Urinary bladder (tissue), 3 donors: ENCODE measurements at regions not wholly inside any gene's neighbourhood (a gene's known extent, or its start where the extent isn't known, plus 50 kb on each side); places are given as distances from the start of the nearest gene placed in this dataset.
"Not testable (repeated sequence)": the region's sequence is repeated elsewhere in the genome, so short reads cannot be mapped to it uniquely, and the experiment has no call there.

Source experiments
- DNase-seq: peaks from one replicate; pipeline ENCODE4 v3.0.0-alpha.2; 2015; ENCODE audit errors: extremely low spot score
- H3K27ac ChIP-seq: one replicate; pipeline ENCODE4 v1.5.1; 2013; ENCODE audit warnings: low read depth, mild to moderate bottlenecking, moderate library complexity
- H3K36me3 ChIP-seq: one replicate; pipeline ENCODE4 v1.6.1; 2013; ENCODE audit warnings: mild to moderate bottlenecking, moderate library complexity; ENCODE audit not compliant: insufficient read depth
- H3K4me1 ChIP-seq: one replicate; pipeline ENCODE4 v1.6.1; 2013; ENCODE audit warnings: mild to moderate bottlenecking, moderate library complexity; ENCODE audit not compliant: insufficient read depth
- H3K4me3 ChIP-seq: one replicate; pipeline ENCODE4 v1.5.1; 2013; ENCODE audit warnings: low read depth, low read length
- WGBS: extraction: QIAGEN DNeasy Blood & Tissue Kit; methylation state at CpG from one replicate; pipeline ENCODE4 v1.1.7; 2013; 5-methylcytosine and 5-hydroxymethylcytosine counted together
- donor health status: healthy with polysubstance abuse.
- donor health status: healthy.

DNA sequence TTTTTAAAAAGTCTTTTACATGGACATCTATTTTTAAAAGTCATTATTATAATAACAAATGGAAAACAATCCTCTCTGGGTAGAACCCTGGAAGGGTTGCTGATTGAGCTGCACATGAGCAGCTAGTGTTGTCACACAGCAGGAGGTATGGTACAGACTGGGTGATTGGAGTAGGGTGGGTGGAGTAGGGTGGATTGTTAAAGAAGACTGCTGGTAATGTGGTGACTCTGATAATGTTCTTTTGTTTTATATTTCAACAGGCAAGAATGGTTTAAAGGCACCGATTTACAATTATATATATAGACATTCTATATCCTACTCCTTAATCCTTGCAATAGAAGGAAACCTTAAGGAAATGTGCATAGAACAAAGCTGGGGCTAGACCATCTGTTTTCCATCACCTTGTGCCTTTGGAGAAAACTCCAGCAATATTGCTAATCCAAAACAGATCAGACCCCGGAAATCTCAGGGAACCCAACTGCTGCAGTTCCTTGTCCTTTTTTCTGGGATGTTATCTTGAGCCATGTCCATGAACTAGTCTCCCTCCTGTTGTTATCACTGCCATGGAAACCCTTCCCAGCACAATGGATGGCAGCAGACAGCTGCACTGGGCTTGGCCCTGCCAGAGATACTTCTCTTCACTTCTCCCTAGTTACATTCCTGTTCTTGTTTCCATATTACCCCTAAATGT, 129.7 kb downstream of the YIPF5 start:
- Histone ChIP-seq H3K27ac (no peak overlapping the region), H3K4me3 (no peak overlapping the region), H3K36me3 (no peaks in the 10 kb centered on the region), H3K4me1 (no peaks in the 10 kb centered on the region)
- DNase-seq: no peak
- 53% methylated on average over 2 of the region's 2 CpGs for WGBS

DNA sequence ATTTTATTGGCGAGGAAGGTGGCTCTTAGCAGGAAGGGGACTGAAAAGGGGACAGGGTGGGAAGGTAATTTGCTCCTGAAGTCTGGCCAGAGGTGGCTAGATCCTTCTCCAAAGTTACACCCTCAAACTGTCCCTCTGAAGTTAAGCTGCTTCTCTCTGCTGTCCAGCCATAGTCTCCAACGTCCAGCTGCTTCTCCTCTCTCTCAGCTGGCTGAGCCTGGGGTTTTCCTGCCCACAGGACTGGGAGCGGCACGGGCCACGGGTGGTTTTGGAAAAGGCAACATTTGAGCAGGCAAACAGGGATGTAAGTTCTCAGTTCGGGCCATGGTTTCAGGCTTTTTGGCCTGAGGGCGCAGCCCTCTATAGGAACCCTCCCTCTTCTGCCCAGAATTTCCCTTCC, 128.3 kb downstream of the YIPF5 start:
- Histone ChIP-seq H3K27ac (no peak overlapping the region), H3K4me3 (no peak overlapping the region), H3K4me1 (no peaks in the 10 kb centered on the region), H3K36me3 (no peaks in the 10 kb centered on the region)
- DNase-seq: no peak
- 74% methylated on average over 7 of the region's 7 CpGs for WGBS

DNA sequence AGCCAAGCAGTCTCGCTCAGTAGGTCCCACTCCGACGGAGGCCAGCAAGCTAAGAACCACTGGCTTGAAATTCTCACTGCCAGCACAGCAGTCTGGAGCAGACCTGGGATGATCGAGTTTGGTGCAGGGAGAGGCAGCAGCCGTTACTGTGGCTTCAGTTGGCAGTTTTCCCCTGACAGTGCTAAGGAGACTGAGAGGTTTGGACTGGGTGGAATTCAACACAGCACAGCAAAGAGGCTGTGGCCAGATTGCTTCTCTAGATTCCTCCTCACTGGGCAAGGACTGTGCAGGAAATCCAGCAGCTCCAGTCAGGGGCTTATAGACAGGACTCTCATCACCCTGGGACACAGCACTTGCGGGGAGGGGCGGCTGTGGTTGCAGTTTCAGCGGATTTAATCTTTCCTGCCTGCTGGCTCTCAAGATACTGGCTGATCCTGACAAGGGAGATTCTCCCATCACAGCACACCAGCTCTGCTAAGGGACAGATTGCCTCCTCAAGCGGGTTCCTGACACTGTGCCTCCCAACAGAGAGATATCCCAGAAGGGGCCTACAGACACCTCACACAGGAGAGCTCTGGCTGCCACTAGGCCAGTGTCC, 122.1 kb downstream of the YIPF5 start:
- no peak overlapping the region for H3K4me3 ChIP-seq
- no peaks in the 10 kb centered on the region for H3K4me1 ChIP-seq
- 33% methylated on average over 9 of the region's 9 CpGs for WGBS
- no peak overlapping the region for H3K27ac ChIP-seq
- DNase-seq: no peak
- H3K36me3 ChIP-seq: no peaks in the 10 kb centered on the region

DNA sequence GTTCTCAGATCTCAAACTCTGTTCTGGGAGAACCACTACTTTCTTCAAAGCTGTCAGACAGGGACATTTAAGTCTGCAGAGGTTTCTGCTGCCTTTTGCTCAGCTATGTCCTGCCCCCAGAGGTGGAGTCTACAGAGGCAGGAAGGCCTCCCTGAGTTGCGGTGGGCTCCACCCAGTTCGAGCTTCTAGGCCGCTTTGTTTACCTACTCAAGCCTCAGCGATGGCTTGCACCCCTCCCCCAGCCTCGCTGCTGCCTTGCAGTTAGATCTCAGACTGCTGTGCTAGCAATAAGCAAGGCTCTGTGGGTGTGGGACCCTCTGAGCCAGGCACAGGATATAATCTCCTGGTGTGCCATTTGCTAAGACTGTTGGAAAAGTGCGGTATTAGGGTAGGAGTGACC, 115.1 kb downstream of the YIPF5 start:
- H3K27ac ChIP-seq, H3K36me3 ChIP-seq, H3K4me3 ChIP-seq, H3K4me1 ChIP-seq, DNase-seq: not testable (repeated sequence)
- WGBS: 93% methylated on average over 6 of the region's 6 CpGs

DNA sequence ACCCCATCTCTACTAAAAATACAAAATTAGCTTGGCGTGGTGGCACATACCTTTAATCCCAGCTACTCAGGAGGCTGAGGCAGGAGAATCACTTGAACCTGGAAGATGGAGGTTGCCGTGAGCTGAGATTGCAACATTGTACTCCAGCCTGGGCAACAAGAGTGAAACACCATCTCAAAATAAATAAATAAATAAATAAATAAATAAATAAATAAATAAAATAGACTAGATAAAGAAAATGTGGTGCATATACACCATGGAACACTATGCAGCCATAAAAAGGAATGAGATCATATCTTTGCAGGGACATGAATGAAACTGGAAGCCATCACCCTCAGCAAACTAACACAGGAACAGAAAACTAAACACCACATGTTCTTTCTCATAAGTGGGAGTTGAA, 110.4 kb downstream of the YIPF5 start:
- 96% methylated on average over 2 of the region's 2 CpGs for WGBS
- H3K4me1 ChIP-seq, DNase-seq, H3K4me3 ChIP-seq, H3K27ac ChIP-seq, H3K36me3 ChIP-seq: not testable (repeated sequence)

DNA sequence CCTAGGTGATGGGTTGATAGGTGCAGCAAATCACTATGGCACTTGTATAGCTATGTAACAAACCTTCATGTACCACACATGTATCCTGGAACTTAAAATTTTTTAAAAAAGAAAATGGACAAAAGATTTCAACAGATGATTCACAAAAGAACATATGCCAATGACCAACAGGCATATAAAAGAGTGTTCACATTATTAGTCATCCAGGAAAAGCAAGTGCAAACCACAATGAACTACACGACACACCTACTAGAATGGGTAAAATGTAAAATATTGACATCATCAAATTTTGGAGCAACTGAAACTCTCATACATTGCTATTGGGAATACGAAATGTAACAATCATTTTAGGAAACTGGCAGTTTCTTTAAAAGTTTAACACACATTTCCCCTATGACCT, 109.9 kb downstream of the YIPF5 start:
- 96% methylated on average over 2 of the region's 2 CpGs for WGBS
- Histone ChIP-seq H3K4me1 (no peaks in the 10 kb centered on the region), H3K4me3 (no peak overlapping the region), H3K27ac (no peak overlapping the region), H3K36me3 (no peaks in the 10 kb centered on the region)
- no peak for DNase-seq

DNA sequence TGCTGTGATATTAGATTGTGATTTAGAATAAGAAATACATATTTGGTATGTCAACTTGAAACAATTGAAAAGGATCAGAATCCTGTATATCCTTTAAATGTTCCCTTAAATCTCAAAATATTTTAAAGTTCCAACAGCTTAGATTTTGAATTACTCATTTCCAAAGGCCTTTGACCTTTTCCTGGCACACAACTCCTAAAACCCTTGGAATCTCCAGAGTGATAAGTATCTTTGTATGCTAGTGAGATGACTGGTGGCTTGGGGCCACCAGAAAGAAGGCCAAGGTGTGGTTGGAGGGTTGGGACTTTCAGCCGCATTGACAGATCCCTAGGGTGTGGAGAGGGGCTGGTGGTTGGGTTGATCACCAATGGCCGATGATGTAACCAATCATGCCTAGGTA, 104.7 kb downstream of the YIPF5 start:
- no peaks in the 10 kb centered on the region for H3K36me3 ChIP-seq
- no peak overlapping the region for H3K4me3 ChIP-seq
- 92% methylated on average over 2 of the region's 2 CpGs for WGBS
- no peak overlapping the region for H3K27ac ChIP-seq
- no peaks in the 10 kb centered on the region for H3K4me1 ChIP-seq
- no peak for DNase-seq

DNA sequence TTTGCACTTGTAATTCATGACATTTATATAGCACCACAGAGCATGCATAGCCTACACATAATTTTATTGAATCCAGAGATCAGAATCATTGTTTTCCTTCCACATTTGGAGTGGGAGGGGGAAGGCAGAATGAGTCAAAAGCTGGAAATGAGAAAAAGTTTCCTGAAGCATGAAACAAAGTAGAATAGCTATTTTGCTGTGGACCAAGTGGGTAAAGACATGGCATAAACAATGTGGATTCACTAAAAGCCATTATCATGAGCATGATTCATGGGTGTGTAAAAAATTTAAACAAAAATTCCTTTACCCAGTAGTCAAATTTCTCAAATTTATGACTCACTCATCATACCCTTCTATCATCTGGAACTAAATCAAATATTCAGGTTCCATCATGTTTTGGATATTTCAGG, 97.9 kb downstream of the YIPF5 start:
- Histone ChIP-seq H3K27ac (no peak overlapping the region), H3K4me3 (no peak overlapping the region), H3K36me3 (no peaks in the 10 kb centered on the region), H3K4me1 (no peaks in the 10 kb centered on the region)
- DNase-seq: no peak

DNA sequence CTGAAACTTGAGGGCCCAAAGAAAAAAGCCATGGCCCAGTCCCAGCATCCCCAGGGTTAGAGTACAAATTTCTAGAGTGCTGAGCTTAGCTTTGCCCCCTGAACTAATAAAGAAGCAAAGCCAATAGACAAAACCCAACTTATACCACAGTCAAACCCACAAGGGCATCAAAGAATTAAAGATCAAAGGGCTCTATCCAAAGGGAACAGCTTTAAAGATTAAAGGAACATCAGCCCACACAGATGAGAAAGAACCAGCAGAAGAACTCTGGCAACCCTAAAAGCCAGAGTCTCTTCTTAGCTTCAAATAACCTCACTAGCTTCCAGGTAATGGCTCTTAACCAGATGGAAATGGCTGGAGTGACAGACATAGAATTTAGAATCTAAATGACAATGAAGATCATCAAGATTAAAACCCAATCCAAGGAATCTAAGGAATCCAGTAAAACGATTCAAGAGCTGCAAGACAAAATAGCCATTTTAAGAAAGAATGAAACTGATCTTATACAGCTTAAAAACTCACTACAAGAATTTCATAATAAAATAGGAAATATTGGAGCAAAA, 93.9 kb downstream of the YIPF5 start:
- no peaks in the 10 kb centered on the region for H3K4me1 ChIP-seq
- no peak overlapping the region for H3K4me3 ChIP-seq
- DNase-seq: no peak
- H3K27ac ChIP-seq: no peak overlapping the region
- 48% methylated on average over 1 of the region's 1 CpG for WGBS
- no peaks in the 10 kb centered on the region for H3K36me3 ChIP-seq

DNA sequence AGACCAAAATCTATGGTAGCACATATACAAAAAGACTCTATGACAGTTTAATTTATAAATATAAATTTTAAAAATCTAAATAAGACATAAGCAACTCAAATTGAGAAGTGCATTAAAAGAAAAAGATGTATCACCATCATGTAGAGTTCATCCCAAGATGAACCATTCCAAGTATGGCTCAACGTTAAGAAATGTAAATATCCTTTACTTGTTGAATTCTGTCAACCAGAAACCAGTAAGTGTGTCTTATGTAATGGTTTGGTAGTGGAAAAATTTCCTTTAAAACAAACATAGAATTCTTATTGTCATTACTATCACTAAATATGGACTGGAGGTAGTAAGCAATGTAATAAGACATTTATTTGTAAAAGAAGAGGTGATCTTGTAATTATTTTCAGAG, 87.3 kb downstream of the YIPF5 start:
- no peak for DNase-seq
- Histone ChIP-seq H3K4me1 (no peaks in the 10 kb centered on the region), H3K4me3 (no peak overlapping the region), H3K36me3 (no peaks in the 10 kb centered on the region), H3K27ac (no peak overlapping the region)
- 93% methylated on average over 1 of the region's 1 CpG for WGBS

DNA sequence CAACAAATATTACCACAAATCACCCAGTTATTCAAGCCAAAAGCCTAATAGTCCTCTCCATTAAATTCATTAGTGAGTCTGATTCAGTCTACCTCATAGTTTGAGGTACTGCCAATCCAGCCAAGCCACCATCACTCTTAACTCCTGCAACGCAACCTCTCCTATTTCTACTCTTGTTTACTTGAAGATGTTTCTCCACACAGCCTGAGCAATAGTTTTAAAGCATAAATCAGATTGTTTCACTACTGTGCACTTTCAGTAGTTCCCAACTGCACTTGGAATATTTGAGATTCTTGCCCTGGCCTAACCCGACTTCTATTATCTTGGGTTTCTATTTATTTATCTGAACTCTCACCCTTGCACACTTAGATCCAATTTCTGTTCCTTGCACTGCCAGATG, 85.5 kb downstream of the YIPF5 start:
- no peaks in the 10 kb centered on the region for H3K4me1 ChIP-seq
- DNase-seq: no peak
- WGBS: 62% methylated on average over 2 of the region's 2 CpGs
- no peak overlapping the region for H3K4me3 ChIP-seq
- no peaks in the 10 kb centered on the region for H3K36me3 ChIP-seq
- no peak overlapping the region for H3K27ac ChIP-seq

DNA sequence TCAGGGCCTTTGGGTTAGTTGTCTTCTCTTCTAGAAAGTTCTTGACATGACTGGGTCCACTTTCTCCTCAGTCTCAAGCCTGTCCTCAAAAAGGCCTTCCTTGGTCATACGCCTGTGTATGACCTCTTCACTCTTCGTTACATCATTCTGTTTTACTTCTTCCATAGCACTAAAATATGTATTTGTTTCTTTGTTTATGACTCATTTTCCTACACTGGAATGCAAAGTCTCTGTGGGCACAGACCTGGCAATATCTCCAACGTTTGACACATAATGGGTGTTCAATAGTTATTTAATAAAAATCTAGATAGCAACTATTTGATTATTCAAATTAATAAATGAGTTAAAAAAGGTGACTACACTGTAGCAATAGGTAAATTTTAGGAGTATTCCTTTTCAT, 85.1 kb downstream of the YIPF5 start:
- Histone ChIP-seq H3K27ac (no peak overlapping the region), H3K4me1 (no peaks in the 10 kb centered on the region), H3K4me3 (no peak overlapping the region), H3K36me3 (no peaks in the 10 kb centered on the region)
- 87% methylated on average over 3 of the region's 3 CpGs for WGBS
- no peak for DNase-seq

DNA sequence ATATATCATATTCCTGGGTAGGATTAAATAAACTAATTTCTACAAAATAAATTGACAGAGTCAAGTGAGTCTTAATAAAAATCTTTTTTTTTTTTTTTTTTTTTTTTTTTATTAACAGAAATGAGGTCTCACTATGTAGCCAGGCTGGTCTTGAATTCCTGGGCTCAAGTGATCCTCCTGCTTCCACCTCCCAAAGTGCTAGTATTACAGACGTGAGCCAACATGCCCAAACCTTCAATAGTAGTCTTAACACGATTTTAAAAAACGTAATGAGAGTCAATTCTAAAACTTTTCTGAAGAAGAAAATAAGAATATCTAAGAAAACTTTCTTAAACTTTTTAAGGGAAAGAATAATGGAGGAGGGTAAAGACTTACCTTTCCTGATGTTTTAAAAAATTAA, 84.2 kb downstream of the YIPF5 start:
- WGBS: 87% methylated on average over 3 of the region's 3 CpGs
- Histone ChIP-seq H3K36me3 (no peaks in the 10 kb centered on the region), H3K27ac (no peak overlapping the region), H3K4me1 (no peaks in the 10 kb centered on the region), H3K4me3 (no peak overlapping the region)
- no peak for DNase-seq

DNA sequence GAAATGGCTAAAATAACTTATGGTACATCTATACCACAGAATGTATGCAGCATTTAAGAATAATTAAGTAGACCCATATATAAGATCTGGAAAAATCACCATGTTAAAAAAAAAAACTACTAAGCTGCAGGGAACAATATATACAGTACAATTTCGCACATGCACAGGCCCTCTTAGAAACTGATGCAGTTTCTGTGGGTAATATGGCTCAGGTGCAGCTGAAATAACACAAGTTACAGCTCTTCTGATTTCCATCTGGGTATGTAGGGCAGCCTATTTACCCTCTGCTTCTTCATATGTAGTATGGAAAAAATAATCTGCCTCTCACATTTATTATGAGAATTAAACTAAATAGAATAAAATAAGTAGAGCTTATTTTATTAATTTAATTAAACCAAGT, 82.9 kb downstream of the YIPF5 start:
- 99% methylated on average over 1 of the region's 1 CpG for WGBS
- no peak overlapping the region for H3K4me3 ChIP-seq

More for the DNA sequence above, 82.9 kb downstream of the YIPF5 start:
- Histone ChIP-seq H3K27ac (no peak overlapping the region), H3K36me3 (no peaks in the 10 kb centered on the region), H3K4me1 (no peaks in the 10 kb centered on the region)
- DNase-seq: no peak
